Right ventricle myocardium superior (tissue), 1 donor: ENCODE measurements at regions not wholly inside any gene's neighbourhood (a gene's known extent, or its start where the extent isn't known, plus 50 kb on each side); places are given as distances from the start of the nearest gene placed in this dataset.

Experiments
- ATAC-seq: fragments of 200-7000 bp; cut with Tn5 transposase; one replicate; pipeline ENCODE4 v1.9.1; 2020; ENCODE audit warnings: mild to moderate bottlenecking; ENCODE audit not compliant: poor library complexity
- DNase-seq: peaks from one replicate; pipeline ENCODE4 v3.0.0-alpha.2; 2020
- intact Hi-C: fragments of 100-400 bp; cut with DNase I; formaldehyde crosslinking; loops from one replicate; pipeline ENCODE4 v1.11.2; 2022
- donor health status: DM: no; HTN: yes; CAD: no; lungs with severe emphysema.

DNA sequence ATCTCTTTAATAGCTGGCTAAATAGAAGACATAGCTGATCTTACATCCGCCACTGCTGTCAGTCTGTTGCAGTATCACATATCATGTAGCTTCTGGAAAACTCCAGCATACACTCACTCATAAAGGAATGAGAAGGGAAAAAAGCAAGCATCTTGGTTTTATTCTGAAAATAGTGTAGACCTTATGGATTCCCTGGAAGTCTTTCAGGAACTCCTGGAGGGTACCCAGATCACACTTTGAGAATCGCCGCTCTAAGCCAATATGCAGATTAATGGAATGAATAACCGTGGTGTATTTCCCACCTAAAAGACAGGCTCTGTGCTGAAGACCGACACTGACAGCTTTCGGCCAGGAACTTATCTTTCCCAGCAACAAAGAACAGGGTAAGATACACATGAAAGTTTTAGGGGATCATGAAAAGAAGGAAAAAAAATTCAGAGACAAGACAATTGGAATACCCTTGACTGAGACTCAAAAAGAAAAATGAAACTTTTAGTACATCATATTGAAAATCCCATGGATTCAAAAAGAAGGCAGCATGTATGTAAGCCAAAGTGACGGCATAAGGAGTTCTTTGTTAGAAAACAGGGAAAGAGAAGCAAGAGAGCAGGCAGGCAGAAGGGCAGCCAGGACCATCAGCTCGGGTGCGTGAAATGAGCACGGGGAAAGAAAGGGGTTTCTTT lies 56.4 kb upstream of the SEC11C start:
- no peak for DNase-seq
- intact Hi-C loops, result no loop called here
- no peak for ATAC-seq

DNA sequence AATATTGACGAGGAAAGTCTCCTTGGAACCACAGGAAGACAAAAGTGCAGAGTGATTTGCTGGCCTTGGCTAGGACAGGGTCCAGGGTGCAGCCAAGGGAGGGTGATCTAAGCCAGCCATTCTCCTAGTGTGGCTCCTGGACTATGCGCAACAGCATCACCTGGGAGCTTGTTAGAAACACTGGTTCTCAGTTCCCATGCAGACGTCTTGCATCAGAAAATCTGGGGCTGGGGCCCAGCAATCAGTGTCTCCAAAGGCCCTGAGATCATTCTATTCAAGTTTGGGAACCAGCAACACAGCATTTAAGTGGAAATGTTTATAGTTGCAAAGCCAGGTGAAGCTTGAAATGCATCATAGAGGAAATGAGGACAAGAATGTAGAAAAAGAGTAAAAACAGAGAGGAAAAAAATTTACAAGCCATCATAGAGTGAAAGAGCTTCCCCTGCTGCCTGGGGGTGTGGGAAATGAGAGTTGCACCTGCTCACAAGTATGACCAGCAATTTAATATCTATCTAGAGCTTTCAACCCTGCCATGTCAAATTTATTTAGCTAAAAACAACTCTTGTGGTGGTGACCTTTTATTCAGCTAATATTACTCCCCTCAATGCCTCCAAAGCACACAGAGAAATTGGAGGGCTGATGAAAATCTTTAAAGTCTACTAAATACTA lies 54.4 kb upstream of the SEC11C start:
- DNase-seq (no peak), ATAC-seq (no peak)
- intact Hi-C loops, result no loop called here

DNA sequence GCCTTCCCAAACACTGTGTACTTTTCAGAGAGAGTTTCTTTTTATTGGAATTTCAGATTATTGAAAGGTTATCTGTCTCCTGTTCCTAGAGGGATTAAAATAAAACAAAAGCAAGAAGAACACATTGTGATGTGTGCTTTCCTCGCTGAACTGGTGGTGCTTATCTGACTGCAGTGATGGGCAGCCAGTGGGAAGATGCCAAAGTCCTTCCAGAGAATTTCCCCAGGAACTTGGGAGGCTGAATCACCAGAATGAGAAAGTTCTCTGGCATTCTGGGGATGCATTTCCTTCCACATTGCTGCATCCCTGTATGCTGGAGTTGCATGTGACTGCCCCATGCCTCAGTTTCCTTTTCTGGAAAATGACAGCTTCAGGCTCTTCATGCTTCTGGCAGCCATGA lies 53.9 kb upstream of the SEC11C start:
- ATAC-seq, result no peak
- intact Hi-C loops, result no loop called here

DNA sequence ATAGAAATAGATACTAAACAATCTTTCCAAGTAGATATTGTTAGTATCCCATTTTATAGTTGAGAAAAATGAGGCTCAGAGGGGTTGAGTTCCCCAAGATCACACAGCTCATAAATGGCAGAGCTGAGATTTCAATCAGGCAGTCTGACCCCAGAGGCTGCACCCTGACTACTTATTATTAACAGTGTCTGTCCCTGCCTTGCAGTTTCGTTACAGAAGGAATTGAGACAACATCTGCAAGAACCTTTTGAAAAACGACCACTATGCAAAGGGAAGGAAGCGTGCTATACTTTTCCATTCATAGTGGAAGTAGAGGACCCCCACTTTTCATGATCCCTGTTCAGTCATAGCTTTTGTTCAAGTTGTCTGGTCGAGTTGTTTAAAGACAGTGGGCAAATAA lies 53.2 kb upstream of the SEC11C start:
- ATAC-seq (no peak), DNase-seq (no peak)
- intact Hi-C loops, result no loop called here

More for the DNA sequence above, 53.9 kb upstream of the SEC11C start:
- no peak for DNase-seq

DNA sequence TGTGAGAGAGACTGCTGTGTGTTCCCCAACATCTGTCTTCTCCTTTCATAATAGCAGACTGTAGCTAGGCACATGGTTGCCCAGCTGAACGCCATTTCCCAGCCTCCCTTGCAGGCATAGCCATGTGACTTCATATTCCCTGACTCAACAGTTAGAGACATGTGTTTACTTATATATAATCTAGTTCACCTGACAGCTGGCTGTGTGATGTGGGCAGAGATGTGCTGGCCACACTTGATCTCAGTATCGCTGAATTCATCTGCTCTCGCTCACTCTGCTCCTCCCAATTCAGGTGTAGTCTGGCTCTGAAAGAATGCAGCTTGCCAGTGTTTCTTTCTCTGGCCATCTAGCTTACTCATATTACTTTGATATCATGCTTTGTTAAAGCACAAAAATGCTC lies 52.3 kb upstream of the SEC11C start:
- intact Hi-C loops, result no loop called here
- DNase-seq (no peak), ATAC-seq (no peak)
